GM12892 (cell line): ENCODE measurements at regions not wholly inside any gene's neighbourhood (a gene's known extent, or its start where the extent isn't known, plus 50 kb on each side); places are given as distances from the start of the nearest gene placed in this dataset.
"Not testable (repeated sequence)": the region's sequence is repeated elsewhere in the genome, so short reads cannot be mapped to it uniquely, and the experiment has no call there.

Experiments
- DNase-seq: peaks from one replicate; pipeline ENCODE4 v3.0.0; 2011; ENCODE audit not compliant: insufficient read length
- FAIRE-seq: peaks from 2 replicates; lab custom pipeline; 2011; peaks lifted over from hg19 to GRCh38; lab: Jason Lieb, UNC
- POLR2A ChIP-seq: IDR thresholded peaks from 2 replicates; pipeline ENCODE4 v1.6.1; 2011; ENCODE audit warnings: low read depth, low read length, control low read depth
- POLR2AphosphoS5 ChIP-seq: IDR thresholded peaks from 2 replicates; pipeline ENCODE4 v1.6.1; 2011; ENCODE audit warnings: low read depth, low read length, control low read depth
- TAF1 ChIP-seq: IDR thresholded peaks from 2 replicates; pipeline ENCODE4 v1.6.1; 2011; ENCODE audit warnings: low read depth, mild to moderate bottlenecking, control low read depth, low read length, borderline replicate concordance

- DNase-seq (no peak), FAIRE-seq (no peak)
- no peak for TF ChIP-seq POLR2AphosphoS5
- no peak for TF ChIP-seq POLR2A
- no peak for TF ChIP-seq TAF1
Measured at GRCh38 chr3:164845739-164846138, 232.6 kb downstream of the SI start.

- FAIRE-seq (no peak), DNase-seq (no peak)
- TF ChIP-seq POLR2AphosphoS5: no peak
- no peak for TF ChIP-seq POLR2A
- no peak for TF ChIP-seq TAF1
Measured at GRCh38 chr3:164832216-164832615, 246.1 kb downstream of the SI start.

GRCh38 chr3:164818318-164818717 lies 260.0 kb downstream of the SI start:
- DNase-seq (no peak), FAIRE-seq (no peak)

GRCh38 chr3:164814106-164814505 lies 264.2 kb downstream of the SI start:
- no peak for DNase-seq
- no peak for FAIRE-seq
- TF ChIP-seq TAF1 (no peak), POLR2A (no peak), POLR2AphosphoS5 (no peak)

More at GRCh38 chr3:164818318-164818717, 260.0 kb downstream of the SI start:
- TF ChIP-seq TAF1 (no peak), POLR2A (no peak), POLR2AphosphoS5 (no peak)

- no peak for DNase-seq
- TF ChIP-seq POLR2AphosphoS5 (no peak), TAF1 (no peak), POLR2A (no peak)
- no peak for FAIRE-seq
Measured at GRCh38 chr3:164812042-164812441, 266.3 kb downstream of the SI start.

GRCh38 chr3:164806188-164806587 lies 272.1 kb downstream of the SI start:
- DNase-seq (no peak), FAIRE-seq (no peak)
- TF ChIP-seq TAF1: no peak
- no peak for TF ChIP-seq POLR2A
- TF ChIP-seq POLR2AphosphoS5: no peak

- TF ChIP-seq POLR2AphosphoS5: no peak
- no peak for TF ChIP-seq POLR2A
- no peak for TF ChIP-seq TAF1
- FAIRE-seq (no peak), DNase-seq (no peak)
Measured at GRCh38 chr3:164794099-164794498, 284.2 kb downstream of the SI start.

- no peak for FAIRE-seq
- no peak for TF ChIP-seq TAF1
- no peak for TF ChIP-seq POLR2AphosphoS5
- no peak for TF ChIP-seq POLR2A
Measured at GRCh38 chr3:164791263-164791662, 287.0 kb downstream of the SI start.

GRCh38 chr3:164784407-164784806 lies 293.9 kb downstream of the SI start:
- not testable (repeated sequence) for FAIRE-seq

More at GRCh38 chr3:164791263-164791662, 287.0 kb downstream of the SI start:
- DNase-seq: no peak

GRCh38 chr3:164781755-164782154 lies 296.5 kb downstream of the SI start:
- no peak for FAIRE-seq
- no peak for TF ChIP-seq TAF1
- no peak for TF ChIP-seq POLR2AphosphoS5
- TF ChIP-seq POLR2A: no peak

More at GRCh38 chr3:164784407-164784806, 293.9 kb downstream of the SI start:
- not testable (repeated sequence) for DNase-seq

GRCh38 chr3:164779816-164780215 lies 298.5 kb downstream of the SI start:
- no peak for FAIRE-seq
- no peak for DNase-seq
- TF ChIP-seq POLR2AphosphoS5 (no peak), POLR2A (no peak), TAF1 (no peak)

More at GRCh38 chr3:164781755-164782154, 296.5 kb downstream of the SI start:
- DNase-seq: no peak

- DNase-seq: no peak
- no peak for FAIRE-seq
- TF ChIP-seq POLR2A: no peak
- no peak for TF ChIP-seq TAF1
- TF ChIP-seq POLR2AphosphoS5: no peak
Measured at GRCh38 chr3:164752812-164753211, 325.5 kb downstream of the SI start.
